NCI-H510A treated with DMSO at 0.1 percent for 48 hours (cell line): ENCODE measurements at regions not wholly inside any gene's neighbourhood (a gene's known extent, or its start where the extent isn't known, plus 50 kb on each side); places are given as distances from the start of the nearest gene placed in this dataset.
A peak's percentile ranks its signal among the peaks of the same experiment; 100 is the strongest.

Experiments used
- DNase-seq: peaks from one replicate; lab custom pipeline; 2025; lab: John Stamatoyannopoulos, UW

DNA sequence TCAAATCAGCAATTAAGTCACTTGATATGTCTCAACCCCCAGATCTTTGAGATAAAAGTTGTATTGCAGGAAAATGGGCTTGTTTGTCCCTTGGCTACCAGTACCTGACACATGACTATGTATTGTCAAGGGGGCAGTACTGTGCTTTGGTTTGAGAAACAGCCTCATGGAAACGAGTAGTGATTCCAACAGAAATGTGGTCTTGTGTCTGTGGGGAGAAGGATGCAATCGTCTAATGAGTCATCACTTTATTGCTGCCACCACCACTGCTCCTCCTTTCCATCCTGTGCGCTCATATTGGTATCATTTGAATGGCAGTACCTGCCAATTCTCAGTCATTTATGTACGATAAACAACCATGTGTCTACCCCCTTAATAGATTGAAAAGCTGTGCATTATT is 72.8 kb upstream of the ARHGAP5 start:
- DNase-seq: no peak

DNA sequence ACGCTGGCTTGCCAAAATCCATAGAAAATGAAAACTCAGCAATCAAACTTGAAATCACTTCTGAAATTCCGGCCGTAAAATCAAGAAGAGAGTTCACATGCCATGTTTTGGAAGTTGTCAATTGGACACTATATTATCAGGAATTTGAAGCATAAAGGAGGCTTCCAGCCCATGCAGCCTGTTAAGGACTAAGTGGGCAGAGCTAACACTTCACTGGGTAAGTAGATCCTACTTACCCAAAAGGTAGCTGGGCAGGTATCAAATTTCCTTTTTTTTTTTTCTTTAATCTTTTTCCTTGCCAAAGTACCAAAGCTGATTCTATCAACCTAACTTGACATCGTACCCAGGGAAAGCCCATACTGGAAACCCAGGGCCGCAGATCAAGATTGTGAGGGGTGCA is 71.5 kb upstream of the ARHGAP5 start:
- peak; percentile 38 for DNase-seq

DNA sequence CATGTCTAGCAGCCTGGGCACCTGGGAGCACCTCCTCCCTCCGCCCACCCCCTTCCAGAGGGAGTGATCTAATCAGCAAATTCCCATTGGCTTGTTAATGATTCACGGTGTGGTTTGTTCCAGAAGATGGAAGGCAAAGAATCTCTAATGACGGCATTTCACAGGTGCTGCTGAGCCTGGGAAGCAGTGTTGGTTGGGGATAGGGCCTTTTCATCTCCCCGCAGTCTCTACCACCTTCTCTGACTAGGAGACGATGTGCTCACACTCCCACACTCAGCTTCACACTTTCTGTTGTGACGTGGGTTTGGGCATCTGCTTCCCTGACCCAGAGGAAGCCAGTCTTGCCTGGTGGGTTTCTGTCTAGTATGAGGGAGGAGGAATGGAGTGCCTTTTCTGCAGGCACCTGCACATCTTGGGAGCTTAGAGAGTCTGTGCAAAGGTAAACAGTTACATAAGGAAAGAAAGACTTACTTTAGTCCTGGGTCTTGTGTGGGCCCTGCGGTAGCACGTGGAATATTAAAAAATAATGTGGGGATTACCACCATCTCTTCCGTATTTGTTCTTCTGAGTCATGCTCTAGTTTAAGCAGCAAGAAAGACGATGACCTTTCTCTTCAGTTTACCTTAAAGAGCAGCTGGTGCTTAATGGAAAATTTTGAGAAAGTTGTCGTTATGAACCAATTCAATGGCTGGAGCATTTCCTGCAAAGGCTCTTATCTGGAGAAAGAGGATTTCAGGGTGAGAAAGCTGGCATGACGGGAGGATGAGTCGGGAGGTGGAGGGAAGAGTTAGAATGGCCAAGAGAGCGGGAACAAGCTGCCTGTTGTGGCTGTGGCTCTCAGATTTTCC is 70.6 kb upstream of the ARHGAP5 start:
- DNase-seq: no peak

DNA sequence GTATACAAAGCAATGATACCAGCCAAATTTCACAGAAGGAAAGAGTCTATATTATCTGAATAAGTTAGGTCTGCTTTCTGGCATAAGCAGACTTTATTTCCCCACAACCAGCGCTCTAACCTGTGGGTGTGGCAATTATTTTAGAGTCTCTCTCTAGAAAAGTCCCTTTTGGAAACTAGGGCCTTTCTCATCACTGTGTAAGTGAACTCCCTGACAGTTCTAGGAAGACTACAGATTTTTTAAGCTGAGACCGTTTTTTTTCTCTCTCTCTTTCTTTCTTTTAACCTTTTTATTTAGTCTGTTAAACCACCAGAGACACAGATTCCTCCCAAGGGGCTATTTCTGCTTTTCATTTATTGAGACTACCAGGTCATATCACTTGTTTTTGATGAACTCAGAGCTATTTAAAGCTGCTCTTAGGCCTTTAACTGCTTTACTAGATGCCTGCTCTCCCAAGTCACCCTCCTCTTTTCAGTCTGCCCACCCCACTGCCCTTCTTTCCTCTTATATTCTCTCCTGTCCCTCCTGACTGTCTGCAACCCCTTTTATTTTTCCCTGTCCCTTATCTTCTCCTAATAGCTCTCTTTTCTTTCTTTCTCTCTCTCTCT is 69.2 kb upstream of the ARHGAP5 start:
- DNase-seq: no peak

DNA sequence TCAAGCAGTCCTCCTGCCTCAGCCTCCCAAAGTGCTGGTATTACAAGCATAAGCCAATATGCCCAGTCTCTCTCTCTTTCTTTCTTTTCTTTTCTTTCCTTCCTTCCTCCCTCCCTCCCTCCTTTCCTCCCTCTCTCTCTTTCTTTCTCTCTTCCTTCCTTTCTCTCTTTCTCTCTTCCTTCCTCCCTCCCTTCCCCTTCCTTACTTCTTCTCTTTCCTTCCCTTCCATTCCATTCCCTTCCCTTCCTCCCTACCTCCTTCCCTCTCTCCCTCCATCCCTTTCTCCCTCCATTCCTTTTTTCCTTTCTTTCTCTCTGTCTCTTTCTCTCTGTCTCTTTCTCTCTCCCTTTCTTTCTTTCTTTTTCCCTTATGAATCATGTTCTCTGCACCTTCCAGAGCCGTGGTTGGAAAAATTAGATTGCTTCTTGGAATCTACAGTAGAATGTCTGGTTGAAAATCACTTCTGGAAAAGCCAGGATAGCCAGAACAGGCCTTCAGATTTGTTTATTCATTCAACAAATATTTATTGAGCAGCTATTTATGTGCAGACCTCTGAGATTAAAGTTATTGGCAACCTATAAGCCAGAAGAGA is 68.4 kb upstream of the ARHGAP5 start:
- DNase-seq: no peak

DNA sequence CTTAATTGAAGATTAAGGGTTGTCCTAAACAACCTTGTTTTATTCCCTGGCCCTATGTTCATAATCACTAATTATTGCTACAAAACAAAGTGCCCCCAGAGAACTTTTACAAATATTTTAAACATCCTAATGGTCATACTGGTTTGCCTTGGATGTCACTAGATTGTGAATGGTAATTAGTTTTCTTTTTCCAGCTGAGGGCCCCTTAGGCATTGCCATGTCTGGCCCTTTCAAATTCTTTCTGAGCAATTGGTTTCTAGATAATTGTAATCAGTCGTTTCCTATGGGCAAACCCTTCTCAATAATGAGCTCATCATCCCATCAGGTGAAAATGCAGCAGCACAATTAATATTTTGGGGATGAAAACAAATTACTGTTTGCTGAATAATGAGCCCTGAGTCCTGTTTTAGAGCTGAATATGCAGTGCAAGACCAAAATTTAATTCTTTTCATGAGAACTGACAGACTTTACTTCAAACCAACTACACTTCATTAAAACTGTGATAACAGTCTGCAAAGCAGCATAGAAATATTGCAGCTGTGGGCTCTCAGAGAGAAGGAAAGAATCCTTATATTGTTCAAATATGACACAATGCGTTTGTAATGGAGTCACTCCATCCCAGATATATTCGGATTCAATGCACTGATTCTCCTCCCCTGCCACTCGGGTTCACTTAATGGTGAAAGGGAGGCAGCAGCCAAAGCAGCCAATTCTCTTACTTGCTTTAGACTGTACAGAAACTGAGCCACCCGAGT is 67.7 kb upstream of the ARHGAP5 start:
- DNase-seq: no peak

DNA sequence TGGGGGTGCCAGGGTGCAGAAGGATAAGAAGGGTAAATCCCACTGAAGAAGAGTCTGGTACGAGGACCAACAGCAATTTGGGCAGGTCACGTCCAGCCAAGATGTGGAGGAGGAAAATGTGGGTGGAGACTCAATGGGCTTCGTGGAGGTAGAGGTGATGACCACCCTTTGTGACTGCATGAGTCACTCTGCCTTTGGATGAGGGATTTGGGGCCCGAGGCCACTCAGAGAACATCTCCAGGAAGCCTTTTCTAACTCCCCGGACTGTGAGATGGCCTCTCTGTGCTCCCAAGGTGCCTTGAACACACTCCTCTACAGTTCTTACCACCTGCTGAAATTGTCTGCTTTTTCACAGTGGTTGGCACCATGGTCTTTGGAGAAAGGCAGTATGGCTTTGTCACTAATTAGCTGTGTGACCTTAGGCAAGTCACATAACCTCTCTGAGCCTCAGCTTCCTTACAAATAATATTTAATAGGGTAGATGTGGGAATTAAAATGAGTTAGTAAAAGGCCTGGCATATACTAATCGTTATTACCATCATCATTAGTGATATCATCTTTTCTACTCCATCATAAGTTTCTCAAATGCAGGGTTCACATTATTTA is 67.0 kb upstream of the ARHGAP5 start:
- DNase-seq: no peak

DNA sequence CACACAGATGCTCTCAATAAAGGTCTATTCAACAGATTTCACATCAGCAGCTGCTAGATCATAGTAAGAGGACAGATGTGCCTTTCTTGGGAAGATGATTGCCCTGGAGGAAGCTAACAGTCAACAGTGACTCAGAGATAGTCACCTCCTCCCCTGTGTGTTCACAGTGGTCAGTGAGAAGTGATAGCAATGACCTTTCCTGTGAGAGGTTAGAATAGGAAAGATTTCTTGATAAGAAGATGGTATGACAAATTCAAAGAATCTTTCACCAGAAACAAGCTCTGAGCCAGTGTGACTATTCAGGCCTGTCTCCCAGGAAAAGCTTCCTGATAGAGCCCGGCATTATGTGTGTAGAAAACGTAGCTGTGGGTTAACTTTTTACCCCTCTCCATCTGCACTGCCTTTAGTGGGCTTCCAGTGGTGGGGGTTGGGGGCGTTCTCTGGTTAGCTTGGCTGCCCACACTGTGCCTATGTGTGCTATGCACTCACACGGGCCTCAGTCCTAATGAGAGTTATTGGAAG is 66.4 kb upstream of the ARHGAP5 start:
- DNase-seq: no peak

DNA sequence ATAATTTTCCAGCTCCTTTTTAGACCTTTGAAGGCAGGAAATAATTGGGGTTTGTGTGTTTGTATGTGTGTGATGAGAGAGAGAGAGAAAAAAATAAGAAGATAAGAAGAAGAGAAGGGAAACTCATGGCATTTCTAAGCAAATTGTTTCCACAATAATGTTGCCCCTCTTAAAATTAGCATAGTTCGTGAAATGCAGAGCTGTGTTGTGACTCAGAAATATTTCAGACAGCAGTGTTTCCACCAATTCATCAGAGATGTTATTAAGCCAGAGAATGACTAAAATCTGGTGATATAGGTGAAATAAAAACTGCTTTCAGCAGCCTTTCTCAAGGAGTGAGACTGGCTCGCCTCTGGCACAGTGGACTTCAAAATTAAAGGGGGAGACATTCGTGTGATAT is 65.9 kb upstream of the ARHGAP5 start:
- no peak for DNase-seq

DNA sequence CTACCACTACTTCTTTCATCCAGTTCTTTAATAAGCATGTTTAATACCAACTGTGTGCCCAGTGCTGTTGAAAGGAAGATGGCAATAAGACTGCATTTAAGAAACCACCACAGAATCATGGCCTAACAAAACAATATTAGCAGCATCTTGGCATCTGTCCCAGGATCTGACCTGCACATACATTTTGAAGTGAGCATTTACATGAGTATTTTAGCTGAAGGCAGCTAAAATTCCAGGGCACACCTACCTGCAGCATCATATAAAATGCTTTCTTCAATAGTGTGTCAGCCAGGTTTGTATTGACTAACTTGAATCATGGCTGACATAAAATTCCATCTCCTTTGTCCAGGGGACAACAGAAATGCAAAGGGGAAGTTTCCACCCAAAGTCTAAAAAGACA is 65.0 kb upstream of the ARHGAP5 start:
- DNase-seq: no peak

DNA sequence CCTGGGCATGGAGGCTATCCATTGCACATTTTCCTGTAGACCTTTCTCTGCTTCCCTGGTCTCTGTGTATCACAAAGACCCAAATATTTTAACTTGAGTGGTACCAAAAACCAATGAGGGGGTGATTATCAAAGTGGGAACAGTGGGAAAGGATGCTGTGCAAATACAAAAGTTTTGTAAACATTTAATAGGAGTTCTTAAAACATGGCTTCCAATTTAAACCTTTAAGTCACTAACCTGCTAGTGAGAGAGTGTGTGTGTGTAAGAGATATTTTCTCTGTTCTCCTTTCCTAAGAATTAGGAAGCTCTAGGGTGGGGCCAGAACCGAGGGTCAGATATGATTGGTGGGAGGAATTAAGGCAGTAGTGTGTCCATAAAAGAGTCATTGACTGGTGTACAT is 64.5 kb upstream of the ARHGAP5 start:
- no peak for DNase-seq

DNA sequence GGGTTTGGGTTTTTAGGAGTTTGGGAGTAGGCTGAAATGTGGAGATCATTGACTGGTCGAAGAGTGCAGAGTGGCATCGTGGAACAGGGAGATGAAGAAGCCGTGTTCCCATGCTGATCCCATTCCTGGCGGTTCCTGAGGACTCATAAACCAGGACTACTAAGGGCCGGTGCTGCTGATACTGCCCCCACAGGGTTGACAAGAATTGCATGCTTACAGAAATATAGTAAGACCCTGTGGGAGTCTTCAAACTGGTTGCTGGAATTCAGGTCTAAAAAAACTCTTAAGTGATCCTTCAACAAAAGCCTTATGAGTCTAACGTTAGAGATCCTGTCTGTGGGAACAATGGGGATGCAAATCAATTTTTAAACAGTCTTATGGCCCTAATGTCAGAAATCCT is 64.0 kb upstream of the ARHGAP5 start:
- DNase-seq: no peak

DNA sequence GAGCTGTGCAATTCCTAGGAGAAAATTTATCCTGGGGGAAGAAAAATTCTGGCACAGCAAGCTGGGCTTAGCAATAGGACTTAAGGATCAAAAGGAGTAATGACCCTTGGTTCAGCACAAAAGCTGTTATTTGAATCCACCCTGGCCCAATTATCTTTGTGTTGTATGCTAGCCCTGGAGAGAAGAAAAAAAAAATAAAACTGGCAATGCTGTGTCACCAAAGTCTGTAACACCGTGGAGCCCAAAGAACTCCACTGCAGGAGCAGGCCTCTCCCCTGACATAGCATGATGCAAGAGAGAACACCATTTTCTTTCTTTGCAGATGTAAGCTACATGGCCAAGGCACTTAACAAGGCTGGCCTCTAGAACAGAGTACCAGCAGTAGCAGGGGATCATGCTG is 63.0 kb upstream of the ARHGAP5 start:
- no peak for DNase-seq

DNA sequence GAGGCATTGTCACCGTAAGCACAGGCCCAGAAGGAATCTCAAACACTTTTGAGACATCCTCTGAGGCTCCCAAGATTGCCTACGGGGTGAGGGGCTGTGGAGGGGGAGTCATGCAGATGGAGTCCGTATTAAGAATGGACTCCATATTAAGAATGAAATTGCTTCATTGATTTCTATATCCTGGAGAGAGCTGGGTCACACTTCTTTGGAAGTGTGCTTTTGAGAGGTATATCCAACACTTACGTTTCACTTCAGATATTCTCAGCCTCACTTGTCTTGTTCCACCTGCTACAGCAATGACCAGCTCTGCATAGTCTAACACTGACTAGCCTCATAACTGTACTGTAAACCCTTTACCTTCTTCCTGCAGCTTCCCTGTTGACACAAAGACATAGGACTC is 62.6 kb upstream of the ARHGAP5 start:
- DNase-seq: no peak

DNA sequence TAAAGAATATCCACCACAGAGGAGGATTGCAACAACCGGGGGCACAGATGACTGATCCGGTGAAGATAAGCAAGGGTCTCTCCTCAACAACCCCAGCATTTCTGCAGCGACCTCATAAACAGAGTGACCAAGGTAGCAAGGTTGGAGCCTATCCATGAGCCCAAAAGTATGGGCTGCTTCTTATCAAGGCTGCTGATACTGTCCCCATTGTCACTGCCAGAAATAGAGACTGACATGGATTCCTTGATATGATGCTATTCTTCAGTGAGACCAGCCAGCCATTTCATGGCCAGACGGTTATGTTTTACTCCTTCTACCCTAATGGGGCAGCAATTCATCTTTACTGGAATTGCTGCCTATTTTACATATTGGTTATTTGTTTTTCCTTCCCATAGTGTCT is 61.9 kb upstream of the ARHGAP5 start:
- DNase-seq: no peak

DNA sequence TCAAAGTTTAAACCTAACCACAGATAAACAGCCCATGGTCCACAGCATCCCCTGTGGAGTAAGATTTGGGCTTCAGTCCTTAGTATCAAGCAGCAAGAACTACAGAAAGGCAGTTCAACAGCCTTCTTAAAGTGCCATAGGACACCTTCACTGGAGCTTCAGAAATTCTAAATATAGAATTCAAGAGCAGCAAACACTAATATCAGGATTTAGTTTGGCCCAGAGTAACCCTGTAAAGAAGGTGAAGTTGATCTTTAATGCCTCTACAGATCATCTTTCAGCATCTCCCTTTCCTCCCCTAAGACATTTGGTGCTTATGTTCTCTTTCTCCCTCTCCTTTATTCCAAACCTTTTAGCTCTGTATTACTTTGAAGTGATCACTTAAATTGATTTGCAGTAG is 59.5 kb upstream of the ARHGAP5 start:
- no peak for DNase-seq

DNA sequence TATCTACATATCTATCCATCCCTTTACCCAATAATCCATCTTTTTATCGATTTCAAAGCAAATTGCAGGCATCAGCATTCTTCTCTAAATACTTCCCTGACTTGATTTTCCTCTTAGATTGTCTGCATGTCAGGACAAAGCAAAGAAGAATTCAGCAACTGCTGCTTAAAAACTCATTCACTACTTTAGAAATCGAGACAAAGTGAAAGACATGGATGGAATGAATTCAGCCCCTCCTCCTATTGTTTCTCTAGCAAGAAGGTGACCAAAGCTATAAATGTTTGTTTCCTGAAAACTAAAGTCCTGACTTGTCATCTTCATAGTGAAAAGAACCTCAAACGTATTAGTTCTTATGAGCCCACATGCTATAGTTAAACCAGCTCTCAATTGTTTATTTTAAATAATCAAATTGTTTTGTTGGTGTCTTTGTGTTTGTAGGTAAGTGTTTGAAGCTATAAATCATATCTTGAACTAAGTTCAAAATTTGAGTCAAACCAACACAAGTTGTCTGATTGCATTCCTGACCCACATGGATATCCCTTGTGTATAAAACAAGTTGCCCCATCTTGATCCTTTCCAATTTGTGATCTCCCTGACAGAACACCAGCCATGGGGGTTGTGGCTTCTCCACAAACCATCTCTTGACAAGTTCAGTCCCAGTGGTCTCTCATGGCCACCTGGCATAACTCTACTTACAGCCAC is 58.6 kb upstream of the ARHGAP5 start:
- DNase-seq: no peak

DNA sequence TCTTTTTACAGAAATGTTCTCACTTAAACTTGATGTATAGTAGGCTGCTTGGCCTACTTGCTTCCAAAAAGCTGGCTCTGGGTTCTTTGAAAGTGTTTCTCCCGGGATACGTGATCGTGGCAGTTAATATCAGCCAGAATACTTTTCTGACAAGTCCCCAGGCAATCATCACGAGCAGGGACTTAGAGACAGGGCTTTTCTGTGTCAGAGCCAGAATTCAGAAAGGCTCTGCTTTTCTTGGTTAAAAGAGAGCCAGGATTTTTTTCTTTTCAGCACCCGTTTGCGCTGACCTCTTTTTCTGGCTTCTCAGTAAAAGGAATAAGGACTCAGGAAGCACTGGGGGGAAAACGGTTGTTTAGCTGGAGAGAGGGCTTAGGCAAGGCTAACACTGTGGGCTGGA is 57.8 kb upstream of the ARHGAP5 start:
- no peak for DNase-seq

DNA sequence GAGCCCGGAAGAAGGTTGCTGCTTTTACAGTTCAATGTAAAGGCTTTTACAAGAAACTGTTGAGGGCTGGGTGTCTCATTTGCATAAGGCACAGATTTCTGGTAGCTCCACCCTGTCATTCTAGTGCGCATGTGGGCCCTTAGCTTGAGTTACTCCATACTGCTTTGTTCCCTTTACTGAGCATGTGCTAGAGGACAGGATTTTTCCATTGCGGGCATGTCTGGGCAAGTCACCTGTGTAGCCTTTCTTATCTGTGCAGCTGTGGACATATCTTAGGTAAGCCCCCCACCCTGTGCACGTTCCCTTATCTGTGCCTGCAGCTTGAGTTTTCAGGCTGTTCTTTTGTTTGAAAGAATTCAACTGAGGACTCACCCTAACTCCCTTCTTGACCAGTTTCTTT is 56.2 kb upstream of the ARHGAP5 start:
- no peak for DNase-seq

DNA sequence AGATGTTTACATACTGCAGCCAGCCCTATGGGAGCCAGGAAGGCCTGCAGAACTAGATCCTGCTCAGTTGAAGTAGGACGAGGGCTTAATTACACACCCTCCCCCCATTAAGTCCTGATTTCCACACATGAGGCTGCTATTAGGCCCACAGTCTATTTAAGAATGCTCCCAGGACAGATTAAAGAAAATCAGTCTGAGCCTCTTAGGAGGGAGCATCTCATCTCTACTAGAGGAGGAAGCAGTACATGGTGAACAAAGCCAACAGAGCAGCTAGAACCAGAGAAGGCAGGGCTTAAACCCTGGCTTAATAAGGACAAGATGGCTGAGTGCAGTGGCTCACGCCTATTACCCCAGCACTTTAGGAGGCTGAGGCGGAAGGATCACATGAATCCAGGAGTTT is 55.8 kb upstream of the ARHGAP5 start:
- no peak for DNase-seq

DNA sequence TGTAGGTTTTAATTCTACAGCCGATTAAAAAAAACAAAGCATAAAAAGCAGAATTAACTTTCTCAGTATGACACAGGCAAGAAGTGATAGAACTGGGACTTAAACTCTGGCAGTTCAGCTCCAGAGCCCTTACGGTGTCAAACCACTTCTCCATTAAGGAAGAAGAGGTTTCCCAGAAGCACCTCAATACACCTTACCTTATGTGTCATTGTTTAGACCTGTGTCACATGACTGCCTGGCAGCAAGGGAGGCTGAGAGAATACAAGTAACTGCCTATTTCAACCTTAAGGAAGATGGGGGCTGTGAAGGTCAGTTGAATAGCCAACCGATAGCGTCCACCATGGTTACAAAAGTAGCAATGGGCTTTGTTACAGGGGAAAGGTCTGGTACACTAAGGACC is 54.6 kb upstream of the ARHGAP5 start:
- DNase-seq: no peak
